Stomach smooth muscle (tissue), 2 donors: ENCODE measurements at regions not wholly inside any gene's neighbourhood (a gene's known extent, or its start where the extent isn't known, plus 50 kb on each side); places are given as distances from the start of the nearest gene placed in this dataset.
"Not testable (repeated sequence)": the region's sequence is repeated elsewhere in the genome, so short reads cannot be mapped to it uniquely, and the experiment has no call there.

ENCODE experiments used
- H3K27ac ChIP-seq: one replicate; pipeline ENCODE4 v1.7.0; 2013; ENCODE audit warnings: mild to moderate bottlenecking, low read length, inconsistent platforms
- H3K27me3 ChIP-seq, 2 donors: one replicate each; pipeline ENCODE4 v1.7.0; 2013; ENCODE audit warnings: low read length in 2 of 2; ENCODE audit not compliant: insufficient read depth in 2 of 2, control insufficient read depth in 1 of 2
- H3K36me3 ChIP-seq, 2 donors: one replicate each; pipeline ENCODE4 v1.7.0; 2013; ENCODE audit warnings: low read length in 2 of 2; ENCODE audit not compliant: control insufficient read depth in 2 of 2, insufficient read depth in 2 of 2
- H3K4me1 ChIP-seq: one replicate; pipeline ENCODE4 v1.7.0; 2013; ENCODE audit warnings: low read length; ENCODE audit not compliant: control insufficient read depth, insufficient read depth
- H3K4me3 ChIP-seq, 2 donors: one replicate each; pipeline ENCODE4 v1.7.0; 2013; ENCODE audit warnings: low read length in 2 of 2
- H3K9ac ChIP-seq, 2 donors: one replicate each; pipeline ENCODE4 v1.7.0; 2013; ENCODE audit warnings: low read length in 2 of 2, mild to moderate bottlenecking in 1 of 2
- H3K9me3 ChIP-seq, 2 donors: one replicate each; pipeline ENCODE4 v1.7.0; 2013; ENCODE audit warnings: low read length in 2 of 2; ENCODE audit not compliant: control insufficient read depth in 2 of 2
- donor health status: healthy.
- donor health status: Pancreatic carcinoma.

DNA sequence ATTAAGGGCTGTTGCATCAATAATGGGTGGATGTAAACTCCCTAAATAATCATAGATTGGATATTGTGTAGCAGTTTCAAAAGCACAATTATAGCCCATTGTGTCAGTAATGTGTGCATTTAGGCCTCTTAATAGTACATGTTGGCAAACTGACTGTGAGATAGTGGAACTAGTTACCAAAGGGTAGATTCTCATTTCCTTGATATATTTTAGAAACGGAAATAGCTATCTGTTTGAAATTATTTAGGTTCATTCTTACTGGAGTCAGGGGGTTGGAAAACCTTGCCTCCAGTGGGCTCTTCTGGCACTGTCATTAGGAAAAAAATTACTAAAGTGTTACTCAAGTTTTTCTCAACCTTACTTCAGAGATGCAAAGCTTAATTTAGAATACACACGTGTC is 1074.9 kb downstream of the PCDH17 start:
- Histone ChIP-seq H3K4me3 (no peak overlapping the region), H3K4me1 (no peaks in the 10 kb centered on the region), H3K27me3 (no peaks in the 10 kb centered on the region), H3K9me3 (peaks cover 0 to 3% of the 10 kb centered on the region in 2 donors), H3K9ac (no peak overlapping the region), H3K27ac (no peak overlapping the region), H3K36me3 (no peaks in the 10 kb centered on the region)

DNA sequence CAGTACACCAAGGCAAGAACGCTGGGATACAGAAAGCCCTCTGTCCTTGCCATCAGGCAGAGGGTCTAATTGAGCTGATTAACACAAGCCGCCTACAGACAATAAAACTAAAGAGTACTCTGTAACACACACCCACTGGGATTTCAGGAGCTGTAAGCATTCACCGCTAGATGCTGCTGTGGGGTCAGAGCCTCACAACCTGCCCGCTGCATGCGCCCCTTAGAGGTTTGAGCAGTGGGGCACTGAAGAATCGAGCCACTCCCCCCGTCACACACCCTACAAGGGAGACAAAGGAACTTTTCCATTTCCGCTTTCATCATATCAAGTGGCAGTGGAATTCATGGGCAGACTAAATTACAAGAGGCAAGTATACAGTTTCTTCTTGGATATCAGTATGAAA is 1080.6 kb downstream of the PCDH17 start:
- Histone ChIP-seq H3K9me3 (peaks cover 0 to 3% of the 10 kb centered on the region in 2 donors), H3K4me1 (no peaks in the 10 kb centered on the region), H3K36me3 (no peaks in the 10 kb centered on the region)

DNA sequence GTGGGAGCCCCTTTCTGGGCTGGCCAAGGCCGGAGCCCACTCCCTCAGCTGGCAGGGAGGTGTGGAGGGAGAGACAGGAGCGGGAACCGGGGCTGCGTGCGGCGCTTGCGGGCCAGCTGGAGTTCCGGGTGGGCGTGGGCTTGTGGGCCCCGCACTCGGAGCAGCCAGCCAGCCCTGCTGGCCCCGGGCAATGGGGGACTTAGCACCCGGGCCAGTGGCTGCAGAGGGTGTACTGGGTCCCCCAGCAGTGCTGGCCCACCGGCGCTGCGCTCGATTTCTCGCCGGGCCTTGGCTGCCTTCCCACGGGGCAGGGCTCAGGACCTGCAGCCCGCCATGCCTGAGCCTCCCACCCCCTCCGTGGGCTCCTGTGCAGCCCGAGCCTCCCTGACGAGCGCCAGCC is 1082.5 kb downstream of the PCDH17 start:
- not testable (repeated sequence) for H3K4me1 ChIP-seq, H3K9ac ChIP-seq, H3K27me3 ChIP-seq, H3K4me3 ChIP-seq, H3K27ac ChIP-seq, H3K36me3 ChIP-seq, H3K9me3 ChIP-seq

More for the DNA sequence above, 1080.6 kb downstream of the PCDH17 start:
- Histone ChIP-seq H3K9ac (no peak overlapping the region), H3K27ac (no peak overlapping the region), H3K4me3 (no peak overlapping the region), H3K27me3 (no peaks in the 10 kb centered on the region)

DNA sequence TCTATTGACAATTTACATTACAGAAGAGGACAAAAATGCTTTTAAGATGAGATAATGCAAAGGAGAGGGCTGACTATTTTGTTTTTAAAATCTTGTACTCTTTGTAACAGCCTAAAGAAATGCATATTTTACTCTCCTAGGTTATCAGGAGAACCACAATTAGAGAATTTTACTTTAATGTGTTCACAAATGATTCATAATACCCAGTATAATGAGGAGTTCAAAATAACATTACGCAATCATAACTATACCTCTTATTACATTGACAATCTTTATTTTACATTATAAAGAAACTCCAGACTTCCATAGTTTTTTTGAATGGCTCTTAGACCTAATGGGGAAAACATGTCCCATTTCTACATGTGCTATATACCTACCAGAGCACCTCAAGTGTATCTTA is 1089.7 kb downstream of the PCDH17 start:
- Histone ChIP-seq H3K9ac (no peak overlapping the region), H3K27me3 (no peaks in the 10 kb centered on the region), H3K36me3 (no peaks in the 10 kb centered on the region), H3K27ac (no peak overlapping the region), H3K4me1 (no peaks in the 10 kb centered on the region), H3K9me3 (no peaks in the 10 kb centered on the region), H3K4me3 (no peak overlapping the region)

DNA sequence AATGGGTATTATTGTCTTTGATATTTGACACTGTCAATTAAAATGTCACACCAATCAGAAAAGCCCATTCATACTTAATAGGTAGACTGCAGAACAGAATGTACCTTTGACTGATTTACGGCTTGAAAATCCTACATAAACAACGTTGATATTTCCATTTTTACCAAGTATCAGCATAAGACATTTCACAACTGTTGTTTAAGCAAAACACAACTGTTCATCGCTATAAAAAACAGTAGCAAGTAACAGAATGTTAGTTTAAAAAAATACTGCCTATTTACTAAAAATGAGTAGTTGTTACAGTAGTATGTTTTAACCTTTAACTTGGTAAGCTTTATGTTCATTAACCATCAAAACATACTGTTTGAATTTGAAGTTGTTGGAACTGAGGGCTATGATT is 1096.6 kb downstream of the PCDH17 start:
- Histone ChIP-seq H3K4me1 (no peaks in the 10 kb centered on the region), H3K9ac (no peak overlapping the region), H3K4me3 (no peak overlapping the region), H3K27ac (no peak overlapping the region), H3K27me3 (no peaks in the 10 kb centered on the region), H3K36me3 (no peaks in the 10 kb centered on the region), H3K9me3 (no peaks in the 10 kb centered on the region)

DNA sequence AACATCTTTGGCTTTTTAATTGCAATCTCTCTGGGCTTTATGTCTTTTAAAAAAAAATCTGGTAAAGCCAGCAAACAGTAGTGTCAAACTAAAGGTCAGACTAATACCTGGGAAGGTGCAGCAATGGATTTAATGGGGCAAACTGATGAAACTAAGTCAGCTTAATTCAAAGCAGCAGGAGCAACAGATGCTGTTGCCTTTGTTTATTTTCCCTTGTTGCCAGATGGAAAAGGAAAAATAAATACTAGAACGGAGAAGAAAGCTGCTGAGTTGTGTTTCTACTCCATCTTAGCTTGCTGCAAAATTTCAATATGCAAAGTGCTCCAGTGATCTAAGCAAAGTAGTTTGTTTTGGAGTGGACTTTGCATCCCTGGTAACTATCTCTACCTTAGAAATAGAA is 1097.8 kb downstream of the PCDH17 start:
- H3K4me1 ChIP-seq = no peaks in the 10 kb centered on the region
- H3K27me3 ChIP-seq = no peaks in the 10 kb centered on the region
- H3K27ac ChIP-seq = no peak overlapping the region
- H3K9ac ChIP-seq = no peak overlapping the region
- no peaks in the 10 kb centered on the region for H3K36me3 ChIP-seq
- H3K4me3 ChIP-seq = no peak overlapping the region
- no peaks in the 10 kb centered on the region for H3K9me3 ChIP-seq

DNA sequence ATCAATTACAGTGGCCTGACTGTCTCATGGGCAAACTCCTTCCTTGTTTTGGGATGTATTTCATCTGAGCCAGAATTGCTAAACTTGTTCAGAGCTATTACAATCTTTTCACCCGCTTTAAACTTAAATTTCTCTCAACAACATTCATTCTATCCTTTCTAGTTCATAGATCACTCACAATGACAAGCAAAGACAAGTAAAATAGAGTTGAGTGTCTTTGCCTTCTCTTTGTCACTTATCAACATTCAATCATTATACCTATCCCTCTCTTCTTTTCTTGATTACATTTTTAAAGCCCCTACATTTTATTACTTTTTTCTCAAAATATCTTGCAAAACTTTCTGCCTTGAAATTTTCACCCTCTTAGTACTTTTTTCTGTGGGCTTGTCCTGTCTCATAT is 1113.1 kb downstream of the PCDH17 start:
- Histone ChIP-seq H3K4me3 (no peak overlapping the region), H3K27me3 (no peaks in the 10 kb centered on the region), H3K27ac (no peak overlapping the region), H3K36me3 (no peaks in the 10 kb centered on the region), H3K4me1 (no peaks in the 10 kb centered on the region), H3K9ac (no peak overlapping the region), H3K9me3 (no peaks in the 10 kb centered on the region)

DNA sequence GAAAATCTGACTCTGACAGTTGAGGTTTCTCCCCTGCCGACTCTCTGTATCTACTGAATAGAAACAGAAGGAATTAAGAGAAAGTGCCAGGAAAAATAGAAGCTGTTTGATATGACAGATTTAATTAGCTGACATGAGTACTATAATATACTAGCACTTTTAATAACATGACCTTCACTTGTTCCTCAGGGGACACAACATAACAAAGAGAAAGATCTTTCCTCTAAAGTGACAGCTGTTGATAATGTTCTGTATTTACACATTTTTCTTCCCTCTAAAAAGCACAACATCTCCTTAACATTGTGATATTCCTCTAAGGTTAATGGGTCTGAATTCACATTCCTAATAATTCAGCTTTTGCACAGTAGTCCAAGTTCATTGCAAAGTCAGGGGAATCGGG is 1136.0 kb downstream of the PCDH17 start:
- Histone ChIP-seq H3K9me3 (no peaks in the 10 kb centered on the region), H3K36me3 (no peaks in the 10 kb centered on the region), H3K9ac (no peak overlapping the region), H3K27ac (no peak overlapping the region), H3K27me3 (no peaks in the 10 kb centered on the region), H3K4me1 (no peaks in the 10 kb centered on the region), H3K4me3 (no peak overlapping the region)

DNA sequence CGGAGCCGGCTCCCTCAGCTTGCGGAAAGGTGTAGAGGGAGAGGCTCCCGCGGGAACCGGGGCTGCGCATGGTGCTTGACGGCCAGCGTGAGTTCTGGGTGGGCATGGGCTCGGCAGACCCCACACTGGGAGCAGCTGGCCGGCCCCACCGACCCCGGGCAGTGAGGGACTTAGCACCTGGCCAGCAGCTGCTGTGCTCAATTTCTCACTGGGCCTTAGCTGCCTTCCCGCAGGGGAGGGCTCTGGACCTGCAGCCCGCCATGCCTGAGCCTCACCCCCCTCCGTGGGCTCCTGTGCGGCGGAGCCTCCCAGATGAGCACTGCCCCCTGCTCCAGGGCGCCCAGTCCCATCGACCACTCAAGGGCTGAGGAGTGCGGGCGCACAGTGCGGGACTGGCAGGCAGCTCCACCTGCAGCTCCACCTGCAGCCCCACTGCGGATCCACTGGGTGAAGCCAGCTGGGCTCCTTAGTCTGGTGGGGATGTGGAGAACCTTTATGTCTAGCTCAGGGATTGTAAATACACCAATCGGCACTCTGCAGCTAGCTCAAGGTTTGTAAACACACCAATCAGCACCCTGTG is 1141.8 kb downstream of the PCDH17 start:
- Histone ChIP-seq H3K4me1 (no peaks in the 10 kb centered on the region), H3K27me3 (no peaks in the 10 kb centered on the region), H3K36me3 (no peaks in the 10 kb centered on the region), H3K27ac (no peak overlapping the region), H3K9me3 (peaks cover 0 to 4% of the 10 kb centered on the region in 2 donors), H3K9ac (no peak overlapping the region), H3K4me3 (no peak overlapping the region)

DNA sequence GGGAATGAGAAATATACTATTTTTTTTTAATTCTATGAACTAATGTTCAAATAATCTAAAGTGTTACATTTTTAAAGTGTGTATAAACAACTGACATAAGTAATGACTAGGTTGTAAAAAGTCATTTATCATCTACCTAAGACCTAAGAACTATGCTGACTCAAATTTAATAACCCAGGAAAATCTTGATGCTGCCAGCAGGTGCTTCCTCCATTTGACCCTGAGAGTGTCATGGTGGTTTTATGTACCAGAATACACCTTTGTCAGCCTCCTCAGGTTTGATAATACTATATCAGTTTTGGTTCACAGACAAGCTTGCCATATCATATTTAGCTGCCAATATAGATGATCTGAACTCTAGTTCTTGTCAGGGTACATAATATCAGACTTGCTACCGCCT is 1151.2 kb downstream of the PCDH17 start:
- no peaks in the 10 kb centered on the region for H3K36me3 ChIP-seq
- no peak overlapping the region for H3K27ac ChIP-seq
- H3K9me3 ChIP-seq = no peaks in the 10 kb centered on the region

DNA sequence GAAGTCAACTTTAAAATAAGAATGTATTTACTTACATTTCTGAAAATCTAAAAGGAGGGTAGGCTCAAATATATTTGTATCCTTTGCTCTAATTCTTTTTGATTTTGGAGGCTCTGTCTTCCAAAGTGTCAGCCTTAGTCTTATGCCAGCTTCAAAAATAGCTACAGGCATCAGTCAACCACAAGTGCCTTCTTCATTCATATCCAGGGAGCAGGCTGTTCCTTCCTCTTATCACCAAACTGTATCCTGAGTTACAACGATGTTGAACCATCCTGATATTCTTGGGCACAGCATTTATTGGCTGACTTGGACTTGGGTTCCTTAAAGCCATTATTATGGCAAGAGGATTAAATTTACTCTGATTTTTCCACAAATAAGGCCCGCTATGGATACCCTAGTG is 1161.3 kb downstream of the PCDH17 start:
- Histone ChIP-seq H3K27ac (no peak overlapping the region), H3K27me3 (no peaks in the 10 kb centered on the region), H3K4me1 (no peaks in the 10 kb centered on the region)

More for the DNA sequence above, 1151.2 kb downstream of the PCDH17 start:
- Histone ChIP-seq H3K9ac (no peak overlapping the region), H3K27me3 (no peaks in the 10 kb centered on the region), H3K4me1 (no peaks in the 10 kb centered on the region), H3K4me3 (no peak overlapping the region)

More for the DNA sequence above, 1161.3 kb downstream of the PCDH17 start:
- H3K9me3 ChIP-seq = no peaks in the 10 kb centered on the region
- H3K4me3 ChIP-seq = no peak overlapping the region
- H3K36me3 ChIP-seq = no peaks in the 10 kb centered on the region
- H3K9ac ChIP-seq = no peak overlapping the region
